ENCODE measurements at regions not wholly inside any gene's neighbourhood (a gene's known extent, or its start where the extent isn't known, plus 50 kb on each side); places are given as distances from the start of the nearest gene placed in this dataset.

DNA sequence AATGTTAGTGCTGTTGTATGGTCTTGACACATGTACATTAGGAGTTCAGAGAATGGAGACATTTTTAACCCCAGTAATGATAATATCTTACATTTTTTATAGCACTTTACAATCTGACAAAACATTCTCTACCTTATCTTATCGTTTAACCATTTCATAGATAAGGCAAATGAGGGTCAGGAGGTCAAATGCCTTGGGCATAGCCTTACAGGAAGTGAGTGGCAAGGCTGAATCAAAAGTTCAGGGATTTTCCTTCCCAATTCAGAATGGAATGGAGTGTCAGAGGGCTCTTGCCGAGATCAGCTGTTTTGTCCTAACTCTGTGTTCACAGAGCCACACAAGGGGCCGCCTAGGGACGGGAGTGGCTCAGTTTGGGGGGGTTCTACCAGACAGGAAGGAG is 57.6 kb upstream of the AK4 start:
- DNase-seq (ENCODE audit: low read depth in 2 of 2, low spot score in 1 of 2), result no peak

DNA sequence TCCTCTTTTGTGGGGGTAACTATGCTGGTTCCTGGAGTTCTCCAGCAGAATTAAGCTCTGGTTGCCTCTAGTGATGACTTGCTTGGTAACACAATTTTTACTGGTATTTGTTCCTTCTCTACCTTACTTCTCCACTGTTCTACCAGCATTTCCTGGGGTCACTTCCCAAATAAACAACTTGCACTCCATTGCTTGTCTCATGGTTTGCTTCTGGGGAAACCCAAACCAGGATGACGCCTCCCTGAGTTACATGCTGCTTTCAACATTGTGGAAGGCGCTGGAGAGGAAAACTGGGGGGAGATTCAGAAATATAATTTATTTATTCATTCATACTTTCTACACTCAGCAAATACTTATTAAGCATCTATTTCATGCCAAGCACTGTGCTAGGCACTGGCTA is 55.3 kb upstream of the AK4 start:
- no peak for DNase-seq (ENCODE audit: low read depth in 2 of 2, low spot score in 1 of 2)

DNA sequence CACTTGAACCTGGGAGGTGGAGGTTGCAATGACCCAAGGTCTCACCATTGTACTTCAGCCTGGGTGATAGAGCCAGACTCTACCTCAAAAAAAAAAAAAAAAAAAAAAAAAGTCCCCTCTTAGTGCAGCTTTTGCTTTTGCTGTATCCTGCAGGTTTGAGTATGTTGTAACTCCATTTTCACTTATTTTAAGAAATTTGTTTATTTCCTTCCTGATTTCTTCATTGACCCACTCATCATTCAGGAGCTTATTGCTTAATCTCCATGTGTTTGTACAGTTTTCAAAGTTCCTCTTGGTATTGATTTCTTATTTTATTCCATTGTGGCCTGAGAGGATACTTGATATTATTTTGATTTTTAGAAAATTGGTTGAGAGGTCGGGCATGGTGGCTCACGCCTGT is 50.9 kb upstream of the AK4 start:
- no peak for DNase-seq (ENCODE audit: low read depth in 2 of 2, low spot score in 1 of 2)

All from stimulated activated CD8-positive, alpha-beta memory T cell treated with anti-CD3 and anti-CD28 coated beads, Interleukin-4, amount 100 ng/mL, for 4 hours (primary cell).